ENCODE measurements at regions not wholly inside any gene's neighbourhood (a gene's known extent, or its start where the extent isn't known, plus 50 kb on each side); places are given as distances from the start of the nearest gene placed in this dataset.

DNA sequence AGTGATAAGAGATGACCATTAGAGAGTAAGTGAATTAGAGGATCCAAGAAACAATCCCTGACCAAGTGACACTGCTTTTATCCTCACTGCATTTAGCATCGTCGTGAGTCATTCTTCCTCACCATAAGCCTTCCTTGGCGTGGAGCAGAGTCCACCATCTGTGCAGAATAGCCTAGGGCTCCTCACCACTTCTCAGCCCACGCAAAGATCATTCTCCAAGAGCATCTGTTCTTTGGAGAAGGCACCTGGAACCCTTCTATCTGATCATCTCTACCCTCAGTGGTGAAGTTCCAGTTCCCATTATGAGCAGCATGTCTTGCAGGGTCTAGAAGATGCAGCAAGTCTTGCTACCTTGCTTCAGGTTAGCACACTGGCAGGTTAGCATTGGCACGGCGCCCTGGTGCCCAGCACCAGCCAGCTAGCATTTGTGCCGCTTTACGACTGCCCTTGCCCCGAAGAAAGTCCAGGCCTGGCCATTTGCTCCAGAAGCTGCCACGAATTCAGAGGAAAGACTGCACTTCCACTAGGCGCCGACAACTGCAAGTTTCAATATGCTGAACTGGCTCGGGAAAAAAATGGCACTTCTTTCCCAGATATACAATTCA is 225.8 kb downstream of the TTC32 start:
- no peak for DNase-seq

DNA sequence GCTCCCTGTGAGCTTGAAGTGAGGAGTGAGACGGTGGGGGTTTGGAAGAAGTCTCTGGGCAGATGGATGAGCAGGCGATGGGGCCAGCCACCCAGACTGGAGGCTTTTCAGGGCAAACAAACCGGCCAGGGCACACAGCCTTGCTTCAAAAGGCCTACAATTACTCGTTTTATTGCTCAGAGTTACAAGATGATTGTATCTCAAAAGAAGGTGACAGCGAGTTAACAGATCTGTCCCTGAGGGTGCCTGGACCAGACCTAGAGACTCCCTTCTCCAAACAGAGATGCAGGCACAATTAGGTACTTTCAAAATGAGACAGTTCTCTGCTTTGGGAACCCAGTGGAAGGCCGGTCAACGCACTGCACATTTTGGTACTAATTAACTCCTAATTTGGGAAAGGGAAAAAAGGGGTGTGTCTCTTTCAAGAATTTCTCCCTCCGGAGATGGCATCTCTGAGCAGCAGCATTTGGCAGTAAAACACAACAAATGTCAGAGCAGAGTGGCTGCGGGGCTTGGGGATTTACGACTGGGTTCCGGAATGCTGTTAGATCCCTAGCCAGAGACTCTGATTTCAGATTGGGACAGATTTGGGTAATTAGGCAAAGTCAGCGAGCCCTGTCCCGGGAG is 226.7 kb downstream of the TTC32 start:
- no peak for DNase-seq

DNA sequence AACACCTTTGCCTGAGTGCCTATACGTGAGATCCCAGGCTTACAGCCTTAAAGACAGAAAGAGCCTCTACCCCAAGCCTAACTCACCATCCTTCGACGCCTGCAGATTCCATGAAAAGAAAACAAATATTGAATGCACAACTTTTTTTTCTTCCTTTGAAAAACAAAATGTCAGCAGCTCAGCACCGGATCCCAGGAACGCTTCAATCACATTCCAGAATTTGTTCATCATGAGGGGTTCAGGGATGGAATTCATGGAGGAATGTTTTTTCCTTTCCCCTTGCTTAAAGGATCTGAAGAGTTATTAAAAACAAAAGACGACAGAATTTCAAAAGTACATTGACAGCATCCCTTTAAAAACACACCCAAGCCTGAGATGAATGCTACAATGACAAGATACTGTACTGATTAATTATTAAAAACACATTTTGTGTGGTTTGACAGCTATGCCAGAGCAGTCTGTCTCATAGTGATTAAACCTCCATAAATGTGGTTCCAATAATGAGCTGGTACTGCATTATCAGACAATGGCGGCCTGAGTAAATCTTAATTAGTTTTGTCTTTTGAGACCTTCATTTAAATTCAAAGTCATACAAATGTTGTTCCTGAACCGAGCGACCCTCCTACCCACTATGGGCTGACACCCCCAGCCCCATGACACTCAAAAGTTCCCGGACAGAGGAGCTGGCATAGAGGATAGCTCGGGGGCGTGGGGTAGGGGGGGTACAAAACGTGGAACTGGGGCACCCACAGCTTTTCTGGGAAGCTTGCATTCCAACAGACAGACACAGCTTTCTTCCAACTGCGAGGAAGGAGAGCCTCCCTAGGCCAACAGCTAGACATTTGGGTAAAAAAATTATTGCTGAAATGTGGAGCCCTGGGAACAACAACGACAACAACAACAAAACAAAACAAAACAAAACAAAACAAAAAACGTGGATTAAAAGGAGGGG is 227.5 kb downstream of the TTC32 start:
- DNase-seq, result no peak

DNA sequence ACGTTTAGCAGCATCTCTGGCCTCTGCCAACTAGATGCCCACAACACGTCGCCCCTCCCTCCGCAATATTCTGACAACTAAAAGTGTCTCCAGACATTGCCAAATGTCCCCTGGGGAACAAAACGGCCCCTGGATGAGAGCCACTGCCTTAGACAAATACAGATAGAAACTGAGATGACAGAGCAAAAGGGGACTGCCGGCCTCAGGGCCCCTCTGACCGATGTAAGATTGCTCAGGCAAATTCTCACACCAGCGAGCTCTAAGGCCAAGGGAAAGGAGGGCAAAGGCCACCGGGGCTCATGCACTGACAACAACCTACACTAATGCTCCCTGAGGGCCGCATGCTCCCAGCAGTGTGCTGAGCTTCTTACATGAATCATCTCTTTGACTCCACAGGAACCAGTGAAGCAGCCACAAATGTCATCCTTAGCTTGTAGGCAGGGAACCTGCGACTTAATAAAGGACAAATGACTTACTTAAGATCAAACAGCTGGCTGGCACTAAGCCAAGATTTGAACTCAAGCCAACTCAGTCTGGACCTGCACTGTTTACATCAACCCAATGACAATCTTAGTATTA is 228.5 kb downstream of the TTC32 start:
- no peak for DNase-seq

DNA sequence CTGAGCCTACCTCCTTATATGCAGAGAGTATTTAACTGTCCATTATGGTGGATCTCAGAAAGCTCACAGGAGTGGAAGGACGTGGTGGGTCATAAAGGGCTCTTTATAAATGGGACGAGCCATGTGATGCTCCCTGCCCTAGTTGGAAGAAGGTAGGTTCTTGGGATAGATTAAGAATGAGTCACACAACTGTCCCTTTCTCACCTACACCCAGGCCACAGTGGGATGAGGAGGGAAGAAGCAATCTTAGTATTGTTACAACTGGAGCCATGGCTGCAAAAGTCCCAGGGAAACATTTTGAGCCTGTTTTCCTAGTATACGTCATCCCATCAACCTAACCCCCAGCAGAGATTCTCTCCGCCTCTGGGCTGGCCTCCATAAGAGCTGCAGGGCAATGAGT is 229.9 kb downstream of the TTC32 start:
- DNase-seq, result no peak

DNA sequence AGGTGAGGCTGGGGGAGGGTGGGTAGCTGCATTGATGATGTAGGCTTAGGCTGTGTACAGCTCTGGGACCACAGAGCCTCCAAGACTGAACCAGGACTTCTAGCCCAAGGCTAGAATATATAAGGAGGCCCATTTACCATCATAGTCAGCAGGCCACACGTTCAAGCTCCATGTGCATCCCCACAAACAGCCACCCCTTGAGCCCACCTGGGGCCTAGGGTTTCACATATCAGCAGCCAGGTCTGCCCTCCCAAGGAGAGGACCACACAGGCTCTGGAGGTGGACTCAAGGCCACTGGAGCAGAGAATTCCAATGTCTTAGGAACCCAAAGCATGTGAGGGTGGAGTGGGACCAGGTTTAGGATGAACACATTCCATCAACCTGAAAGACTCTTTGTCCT is 230.5 kb downstream of the TTC32 start:
- no peak for DNase-seq

DNA sequence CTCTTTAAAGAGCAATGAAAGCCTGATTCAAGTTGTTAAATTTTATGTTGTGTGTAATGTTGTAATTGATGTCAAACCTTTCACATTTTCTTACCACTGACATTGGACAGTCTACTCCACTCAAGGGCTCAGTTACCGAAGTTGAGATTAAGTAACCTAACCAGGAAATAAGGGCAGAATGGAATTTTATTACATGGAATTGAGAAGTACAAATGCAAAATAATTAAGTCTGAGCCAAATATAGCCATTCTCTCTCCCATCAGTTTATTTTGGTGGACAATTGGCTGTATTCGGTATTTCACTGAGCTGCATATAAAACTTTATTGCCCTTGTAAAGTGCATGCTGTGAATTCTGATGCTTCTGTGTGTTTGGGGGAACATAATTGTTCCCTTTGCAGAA is 231.5 kb downstream of the TTC32 start:
- no peak for DNase-seq

DNA sequence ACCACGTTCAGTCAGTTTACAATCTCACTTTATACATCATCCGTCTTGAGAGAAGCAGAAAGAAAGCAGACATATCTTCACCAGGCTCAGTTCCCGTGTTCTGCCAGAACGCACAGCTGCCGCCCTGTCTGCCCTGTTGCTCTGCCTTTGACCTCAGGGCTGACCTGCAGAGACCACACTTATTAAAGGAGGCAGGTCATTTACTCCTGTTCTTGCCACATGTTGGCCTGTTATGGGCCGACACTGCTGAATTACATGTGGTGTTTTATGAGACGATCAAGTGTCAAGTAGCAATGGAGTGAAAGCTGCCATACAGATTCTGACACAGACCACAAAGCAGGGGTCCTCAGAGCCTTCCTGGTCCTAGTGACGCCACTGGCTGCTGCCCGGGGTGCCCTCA is 232.2 kb downstream of the TTC32 start:
- no peak for DNase-seq

DNA sequence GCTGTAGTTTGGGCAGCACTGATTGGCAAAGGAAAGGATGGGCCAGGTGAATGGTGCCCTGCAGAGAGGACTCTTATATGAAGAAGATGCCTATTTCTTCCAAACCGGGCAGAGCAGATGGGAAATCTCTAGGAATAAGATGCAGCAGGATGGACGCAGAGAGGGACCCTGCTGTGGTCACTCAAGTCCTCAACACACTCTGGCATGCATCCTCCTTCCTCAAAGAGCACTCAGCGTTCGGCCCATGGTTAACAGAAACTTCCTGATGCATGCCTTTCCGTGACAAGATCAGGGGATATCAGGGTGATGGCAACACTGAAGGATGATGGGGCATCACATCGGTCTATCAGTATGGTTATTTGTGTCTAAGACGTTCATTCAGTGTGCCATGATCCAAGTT is 232.7 kb downstream of the TTC32 start:
- no peak for DNase-seq

DNA sequence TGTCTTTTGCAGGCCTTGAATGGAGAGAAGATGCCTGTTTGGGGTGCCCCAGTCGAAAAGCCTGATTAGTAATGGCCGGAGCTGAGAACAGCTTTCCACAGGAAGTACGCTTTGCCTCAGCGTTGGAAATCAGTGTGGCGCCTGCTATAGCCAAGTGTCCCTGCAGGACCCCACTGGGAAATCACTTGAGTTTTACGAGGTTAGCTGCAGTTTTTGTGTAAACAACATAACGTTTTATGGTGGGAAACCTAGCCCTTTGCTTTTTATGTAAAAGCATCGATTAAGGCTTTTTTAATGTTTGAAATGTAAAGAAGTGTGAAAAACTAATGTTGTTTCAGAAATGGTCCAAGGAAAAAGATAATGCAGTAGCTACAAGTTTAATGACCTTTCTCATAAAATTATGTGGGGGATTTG is 234.2 kb downstream of the TTC32 start:
- no peak for DNase-seq

DNA sequence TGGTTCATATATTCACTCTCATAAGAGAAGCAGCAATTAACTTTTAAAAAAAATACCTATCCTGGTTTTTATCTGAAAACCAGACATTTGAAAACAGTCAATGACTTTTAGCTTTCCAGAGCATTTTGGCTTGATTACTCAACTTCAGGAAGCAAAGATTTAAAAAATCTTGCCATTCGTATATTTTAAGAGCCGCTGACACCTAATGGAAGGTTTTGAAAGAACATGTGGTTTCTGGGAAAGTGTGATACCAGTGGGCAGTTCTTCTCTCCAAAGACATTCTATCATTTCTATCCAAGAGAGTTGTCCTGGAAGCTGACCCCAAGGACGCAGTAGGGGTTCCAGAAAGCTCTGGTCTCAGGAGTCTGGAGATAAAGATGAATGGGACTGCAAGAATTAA is 234.7 kb downstream of the TTC32 start:
- peak; percentile 6 for DNase-seq

DNA sequence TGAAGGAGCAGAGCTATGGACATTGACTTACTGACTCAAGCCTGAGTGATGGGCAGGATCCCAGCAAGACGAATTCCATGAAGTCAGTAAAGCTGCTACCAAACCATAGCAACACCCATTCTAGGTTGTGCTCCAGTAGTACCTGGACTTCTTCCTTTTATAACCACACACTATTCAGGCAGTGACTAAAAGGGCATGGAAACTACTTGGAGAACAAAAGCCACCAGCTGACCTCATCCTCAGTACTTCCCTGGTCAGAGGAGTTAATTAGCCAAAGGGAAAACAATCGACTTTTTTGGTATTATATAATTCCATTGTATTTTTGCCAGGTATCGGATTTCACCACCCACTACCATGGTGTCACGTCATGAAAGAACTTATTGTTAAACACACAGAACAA is 237.1 kb downstream of the TTC32 start:
- DNase-seq, result no peak

DNA sequence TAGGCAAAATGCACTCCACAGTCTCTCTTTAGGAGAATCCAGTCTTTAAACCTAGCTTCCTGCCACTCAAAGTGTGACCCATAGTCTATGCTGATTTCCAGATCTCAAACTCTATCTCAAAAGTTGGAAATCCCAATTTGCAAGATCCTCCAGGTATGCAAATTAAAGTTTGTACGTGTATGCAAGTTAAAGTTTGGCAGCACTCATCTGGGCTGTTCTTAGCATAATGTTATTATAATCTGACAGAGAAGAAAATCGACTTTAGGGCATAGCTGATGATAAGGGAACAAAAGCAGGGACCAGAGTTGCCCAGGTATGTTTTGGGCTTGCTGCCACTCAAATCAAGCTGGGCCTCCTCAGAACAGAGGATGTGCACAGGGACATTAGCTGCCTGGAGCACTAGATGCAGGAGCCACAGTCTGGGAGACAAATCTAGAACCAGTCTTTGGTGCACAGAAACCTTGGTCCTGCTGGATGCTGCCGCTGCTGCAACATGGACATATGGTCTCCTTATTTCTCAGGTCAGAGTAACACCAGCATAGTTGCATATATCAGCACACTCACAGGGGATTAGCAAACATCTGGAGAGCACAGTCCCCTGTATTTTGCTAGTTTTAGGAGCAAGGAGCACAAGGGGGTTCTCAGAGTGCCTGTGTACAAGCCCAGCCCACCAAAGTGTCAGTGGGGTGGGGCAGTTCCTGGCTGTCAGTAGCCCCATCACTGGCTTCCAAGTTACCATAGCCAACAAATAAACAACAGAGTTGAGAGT is 242.6 kb downstream of the TTC32 start:
- no peak for DNase-seq

DNA sequence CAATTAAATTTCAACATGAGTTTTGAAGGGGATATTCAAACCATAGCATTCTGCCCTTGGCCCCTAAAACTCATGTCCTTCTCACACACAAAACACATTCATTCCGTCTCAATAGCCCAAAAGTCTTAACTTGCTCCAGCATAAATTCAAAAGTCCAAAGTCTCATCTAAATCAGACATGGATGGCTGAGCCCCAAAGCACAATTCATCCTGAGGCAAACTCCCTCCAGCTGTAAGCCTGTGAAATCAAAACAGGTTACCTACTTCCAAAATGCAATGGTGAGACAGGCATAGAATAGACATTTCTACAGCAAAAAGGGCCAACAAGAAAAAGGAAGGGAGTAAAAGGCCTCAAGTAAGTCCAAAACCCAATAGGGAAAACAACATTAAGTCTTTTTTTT is 245.8 kb downstream of the TTC32 start:
- no peak for DNase-seq

DNA sequence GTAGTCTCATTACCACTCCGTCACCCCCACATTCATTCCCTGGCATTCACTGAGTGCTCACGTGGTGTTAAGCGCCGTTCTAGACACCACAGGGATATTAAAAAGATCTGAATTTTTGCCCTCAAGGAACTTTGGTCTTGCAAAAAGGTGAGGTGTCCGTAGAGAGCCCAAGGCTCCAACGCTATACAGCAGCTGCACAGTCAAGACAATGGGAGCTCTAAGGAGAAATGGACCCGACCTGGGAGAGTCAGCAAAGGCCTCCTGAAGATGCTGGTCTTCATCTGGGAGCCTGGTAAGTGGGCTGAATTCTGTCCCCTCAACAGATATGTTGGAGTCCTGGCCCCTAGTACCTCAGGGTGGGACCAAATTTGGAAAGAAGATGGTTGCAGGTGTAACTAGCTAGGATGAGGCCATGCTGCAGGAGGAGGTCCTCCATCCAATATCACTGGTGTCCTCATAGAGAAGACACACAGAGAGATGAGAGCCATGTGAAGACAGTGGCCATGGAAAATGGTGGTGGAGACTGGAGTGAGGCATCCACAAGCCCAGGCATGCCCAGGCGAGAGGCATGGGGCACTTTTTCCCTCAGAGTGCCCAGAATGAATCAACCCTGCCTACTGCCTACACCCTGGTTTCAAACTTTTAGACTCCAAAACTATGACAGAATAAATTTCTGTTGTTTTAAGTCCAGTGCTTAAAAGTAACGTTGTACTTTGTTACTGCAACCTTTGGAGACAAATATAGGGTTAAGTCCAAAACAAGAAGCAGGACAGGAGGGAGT is 247.3 kb downstream of the TTC32 start:
- no peak for DNase-seq

DNA sequence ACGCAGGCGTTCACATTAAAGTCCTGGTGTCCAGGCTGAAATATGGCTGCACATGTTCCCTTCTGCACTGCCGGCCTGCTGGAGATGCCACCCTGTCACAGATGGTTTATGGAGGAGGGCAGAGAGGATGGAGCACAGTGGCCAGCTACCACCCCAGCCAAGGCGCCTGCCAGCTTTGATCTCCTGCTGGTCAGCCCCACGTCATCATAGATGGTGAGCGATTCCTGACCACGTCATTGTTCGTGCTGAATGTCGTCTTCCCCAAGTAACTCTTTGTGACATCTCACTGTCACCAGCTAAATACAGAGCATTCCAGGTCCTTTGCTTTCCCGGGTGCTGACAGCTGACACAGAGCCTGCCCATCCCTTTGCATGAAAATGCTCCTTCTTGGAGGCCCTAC is 248.3 kb downstream of the TTC32 start:
- no peak for DNase-seq

DNA sequence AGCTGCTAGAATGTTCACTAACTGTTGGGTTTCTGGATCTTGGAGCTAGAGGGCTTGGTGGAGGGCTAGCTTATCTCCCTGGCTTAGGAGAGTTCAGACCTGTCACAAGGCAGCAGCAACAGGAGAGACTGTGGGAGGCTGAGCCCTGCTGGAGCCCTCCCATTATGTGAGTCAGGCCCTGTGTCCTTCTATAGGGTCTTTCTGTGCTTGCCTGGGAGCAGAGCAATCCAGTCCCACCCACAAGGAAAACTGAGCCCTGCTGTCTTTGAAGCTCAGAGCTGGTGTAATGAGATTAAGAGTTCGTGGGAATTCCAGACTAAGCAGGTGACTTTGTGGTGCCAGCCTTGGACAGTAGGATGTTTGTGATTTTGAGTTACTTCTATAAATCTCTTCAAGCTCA is 249.0 kb downstream of the TTC32 start:
- no peak for DNase-seq

DNA sequence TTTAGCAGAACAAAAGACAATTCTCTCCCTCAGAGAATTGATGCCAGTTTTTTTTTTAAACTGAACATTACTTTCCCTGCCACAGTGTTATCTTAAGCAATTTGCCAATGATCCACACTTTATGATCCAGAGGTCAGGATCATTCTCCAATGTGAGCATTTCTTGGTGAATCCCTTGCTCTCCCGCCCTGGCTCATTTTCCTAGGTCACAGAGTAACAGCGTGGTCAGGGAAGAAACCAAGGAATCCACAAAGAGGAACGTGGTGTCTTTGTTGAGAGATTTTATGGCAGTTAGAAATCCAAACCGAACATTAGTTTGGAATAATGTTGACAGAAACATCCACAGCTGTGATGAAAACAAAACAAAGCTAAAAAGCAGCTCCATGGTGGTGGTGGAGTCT is 250.3 kb downstream of the TTC32 start:
- DNase-seq, result no peak

DNA sequence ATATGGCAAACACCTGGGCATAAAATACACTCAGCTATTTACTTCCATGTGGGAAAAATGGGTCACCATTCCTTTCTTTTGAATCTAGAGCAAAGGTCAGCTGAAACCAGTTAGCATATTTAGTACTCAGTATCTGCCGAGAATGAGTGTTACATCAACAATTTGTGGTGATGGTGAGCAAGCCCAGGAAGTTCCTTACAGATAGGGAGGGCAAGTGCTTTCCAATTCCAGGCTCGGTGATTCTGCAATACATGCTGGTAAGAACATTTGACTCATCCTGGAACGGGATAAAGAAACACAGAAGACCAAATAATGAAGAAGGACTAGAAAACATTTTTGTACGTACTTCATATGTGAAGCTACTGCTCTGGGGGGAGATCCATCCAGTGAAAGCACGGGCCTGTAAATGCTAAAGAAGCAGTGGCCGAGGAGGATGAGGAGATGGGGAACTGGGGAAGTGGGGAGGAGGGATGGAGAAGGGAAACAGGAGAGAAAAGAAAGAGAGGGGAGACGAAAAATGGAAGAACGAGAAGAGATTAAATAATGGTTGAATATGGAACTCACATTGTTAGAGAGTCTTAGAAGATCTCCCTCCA is 251.9 kb downstream of the TTC32 start:
- no peak for DNase-seq

DNA sequence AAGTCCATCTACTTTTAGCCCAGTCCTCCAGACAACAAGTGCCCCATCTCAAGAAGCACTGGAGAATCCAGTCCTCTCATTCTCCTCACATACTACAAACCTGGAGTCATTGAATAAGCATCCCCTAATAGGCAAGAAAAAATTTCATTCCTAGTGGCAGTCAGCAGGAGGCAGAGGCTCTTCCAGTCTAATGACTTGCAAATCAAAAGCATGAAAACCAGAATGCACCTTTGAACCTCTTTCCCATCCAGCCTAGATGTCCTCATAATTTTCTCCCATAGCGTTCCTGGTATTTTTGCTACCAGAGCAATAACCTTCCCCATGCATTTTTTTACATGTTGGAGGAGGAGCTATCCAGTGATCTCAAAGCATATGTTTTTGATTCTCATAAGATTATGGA is 252.6 kb downstream of the TTC32 start:
- no peak for DNase-seq

DNA sequence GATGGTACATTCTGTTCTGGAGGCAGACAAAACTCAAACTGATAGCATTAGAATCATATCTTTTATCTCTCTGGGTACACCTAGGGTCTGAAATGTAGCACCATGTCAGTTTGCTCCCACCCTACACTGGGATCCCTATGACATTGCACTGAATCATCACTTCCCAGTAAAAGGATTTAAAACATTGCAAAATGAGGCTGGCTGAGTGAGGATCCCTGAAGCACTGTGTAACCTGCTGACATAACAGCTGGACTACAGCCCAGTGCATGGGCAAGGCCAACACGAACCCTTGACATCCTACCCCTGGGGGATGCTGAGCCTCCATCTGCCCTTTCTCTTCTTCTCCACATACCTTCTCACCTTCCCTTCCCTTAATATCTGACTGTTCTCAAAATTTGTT is 253.2 kb downstream of the TTC32 start:
- DNase-seq, result no peak

DNA sequence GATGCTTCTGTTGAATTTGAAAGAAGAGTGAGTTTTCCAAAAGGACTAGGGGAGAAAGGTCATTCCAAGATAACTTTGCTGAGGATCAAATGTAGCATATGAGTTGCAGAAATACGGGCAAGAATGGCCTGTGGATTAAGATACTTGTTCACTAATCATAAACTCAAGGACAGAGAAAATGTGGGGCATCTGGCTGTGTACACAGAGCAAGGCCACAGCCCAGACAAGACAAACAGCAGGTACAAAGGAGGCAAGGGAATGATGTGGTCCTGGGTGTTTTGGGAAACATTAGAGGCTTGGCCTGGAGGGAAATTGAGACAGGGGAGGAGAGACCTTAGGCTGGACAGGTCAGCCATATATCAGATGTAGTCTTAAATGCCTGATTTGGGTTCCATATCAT is 254.8 kb downstream of the TTC32 start:
- no peak for DNase-seq
